ENCODE measurements at regions not wholly inside any gene's neighbourhood (a gene's known extent, or its start where the extent isn't known, plus 50 kb on each side); places are given as distances from the start of the nearest gene placed in this dataset.

DNA sequence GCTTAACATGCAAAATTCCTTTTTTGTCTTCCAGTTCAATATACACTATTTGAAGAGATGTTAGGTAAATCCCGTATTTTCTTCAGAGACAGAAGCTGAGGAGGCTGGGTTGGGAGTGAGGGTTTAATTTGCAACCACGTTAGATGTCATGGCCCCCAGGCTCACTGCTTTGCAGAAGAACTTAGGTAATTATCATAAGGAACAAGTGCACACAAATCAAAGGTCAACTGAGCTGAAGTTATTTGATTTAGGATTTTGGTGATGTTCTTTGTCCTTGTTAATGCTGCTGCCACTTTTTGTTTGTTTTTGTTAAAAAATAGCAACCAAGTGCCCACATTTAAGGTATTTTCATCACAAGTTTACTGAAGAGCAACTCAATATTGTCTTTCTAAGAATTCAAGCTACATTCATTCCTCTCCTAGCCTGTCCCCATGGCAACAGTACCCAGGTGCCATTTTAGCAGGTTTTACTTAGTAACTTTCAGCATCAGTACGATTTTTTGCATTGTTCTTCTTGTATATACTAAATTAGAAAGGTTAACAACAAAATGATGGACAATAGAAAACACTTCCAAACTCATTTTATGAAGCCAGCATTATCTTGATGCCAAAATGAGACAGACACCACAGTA, 62.9 kb upstream of the NDUFV2 start:
- no peak for TF ChIP-seq GATA2 (IDR thresholded peaks at IDR 0.05; ENCODE audit: low read depth, low read length)
- no peak for TF ChIP-seq GATA3 (IDR thresholded peaks at IDR 0.05; ENCODE audit: low read depth, low read length)
